T-cell (primary cell): ENCODE measurements at regions not wholly inside any gene's neighbourhood (a gene's known extent, or its start where the extent isn't known, plus 50 kb on each side); places are given as distances from the start of the nearest gene placed in this dataset.

Experiments
- ATAC-seq, 4 experiments: fragments of 200-7000 bp in 3 of 4; fragments of 150-1000 bp in 1 of 4; cut with Tn5 transposase; replicated peaks in 1 of 4; 1 replicate in 3 of 4; 2 replicates in 1 of 4; pipeline ENCODE4 v1.10.0; 2021; ENCODE audit warnings: moderate library complexity in 3 of 4, mild to moderate bottlenecking in 2 of 4, moderate number of reproducible peaks in 1 of 4
- CTCF ChIA-PET, 2 donors: fragments of 300-600 bp; sonication (Branson Sonifier 250); formaldehyde crosslinking; loops; one replicate each; lab custom pipeline; 2022; ENCODE audit warnings: antibody characterized with exemption in 2 of 2; lab: Charles Lee
- POLR2A ChIA-PET, 2 donors: fragments of 300-600 bp; sonication (Branson Sonifier 250); formaldehyde crosslinking; loops; one replicate each; lab custom pipeline; 2022; ENCODE audit warnings: antibody characterized with exemption in 2 of 2; lab: Charles Lee
- DNase-seq, 35 experiments: peaks; one replicate each; pipeline versions ENCODE4 v3.0.0 to v3.0.0-alpha.2; 2013 to 2023
- H3K27ac ChIP-seq: one replicate; pipeline ENCODE4 v1.5.1; 2013; ENCODE audit warnings: low read length
- H3K27me3 ChIP-seq, 2 experiments: replicated peaks in 1 of 2; 1 replicate in 1 of 2; 2 replicates in 1 of 2; pipeline versions ENCODE4 v1.6.1 to v1.7.0; 2013; ENCODE audit warnings: low read length in 1 of 2, mixed read lengths in 1 of 2; ENCODE audit not compliant: control insufficient read depth in 2 of 2, insufficient read depth in 2 of 2; ENCODE audit errors: extremely low read depth in 1 of 2
- H3K36me3 ChIP-seq, 2 donors: 1 replicate in 1 of 2; 2 replicates in 1 of 2; pipeline versions ENCODE4 v1.6.1 to v1.7.0; 2013; ENCODE audit warnings: low read length in 1 of 2; ENCODE audit not compliant: control insufficient read depth in 2 of 2, insufficient read depth in 1 of 2; ENCODE audit errors: extremely low read depth in 1 of 2
- H3K4me1 ChIP-seq, 2 experiments: 1 replicate in 1 of 2; 2 replicates in 1 of 2; pipeline versions ENCODE4 v1.6.1 to v1.7.0; 2013; ENCODE audit warnings: low read length in 2 of 2, mixed read lengths in 1 of 2; ENCODE audit not compliant: insufficient read depth in 2 of 2, control insufficient read depth in 1 of 2; ENCODE audit errors: extremely low read depth in 1 of 2
- H3K4me3 ChIP-seq, 2 donors: 1 replicate in 1 of 2; 2 replicates in 1 of 2; pipeline versions ENCODE4 v1.5.1 to v1.7.0; 2013; ENCODE audit warnings: mild to moderate bottlenecking in 2 of 2, low read length in 1 of 2, moderate library complexity in 1 of 2; ENCODE audit not compliant: control insufficient read depth in 1 of 2; ENCODE audit errors: extremely low read depth in 1 of 2
- H3K9me3 ChIP-seq: 2 replicates; pipeline ENCODE4 v1.7.0; 2013
- H3K27ac Mint-ChIP-seq, 2 donors: one replicate each; pipeline ENCODE4 v1.8.0; 2020 to 2021; ENCODE audit warnings: mild to moderate bottlenecking in 2 of 2, mixed read lengths in 2 of 2
- H3K27me3 Mint-ChIP-seq, 2 donors: one replicate each; pipeline ENCODE4 v1.8.0; 2021 to 2022; ENCODE audit warnings: mixed read lengths in 2 of 2
- H3K36me3 Mint-ChIP-seq: one replicate; pipeline ENCODE4 v1.8.0; 2021; ENCODE audit warnings: mixed read lengths
- H3K4me1 Mint-ChIP-seq, 3 donors: one replicate each; pipeline ENCODE4 v1.8.0; 2020 to 2022; ENCODE audit warnings: mixed read lengths in 3 of 3, mild to moderate bottlenecking in 1 of 3
- H3K4me3 Mint-ChIP-seq, 3 donors: one replicate each; pipeline ENCODE4 v1.8.0; 2020 to 2022; ENCODE audit warnings: mild to moderate bottlenecking in 3 of 3, mixed read lengths in 3 of 3, moderate library complexity in 3 of 3
- H3K9me3 Mint-ChIP-seq, 3 donors: one replicate each; pipeline ENCODE4 v1.8.0; 2020 to 2022; ENCODE audit warnings: mixed read lengths in 3 of 3
- WGBS: methylation state at CpG from one replicate; pipeline ENCODE4 v1.1.5; 2013; ENCODE audit warnings: missing lambda C conversion rate; ENCODE audit not compliant: insufficient coverage; 5-methylcytosine and 5-hydroxymethylcytosine counted together

DNA sequence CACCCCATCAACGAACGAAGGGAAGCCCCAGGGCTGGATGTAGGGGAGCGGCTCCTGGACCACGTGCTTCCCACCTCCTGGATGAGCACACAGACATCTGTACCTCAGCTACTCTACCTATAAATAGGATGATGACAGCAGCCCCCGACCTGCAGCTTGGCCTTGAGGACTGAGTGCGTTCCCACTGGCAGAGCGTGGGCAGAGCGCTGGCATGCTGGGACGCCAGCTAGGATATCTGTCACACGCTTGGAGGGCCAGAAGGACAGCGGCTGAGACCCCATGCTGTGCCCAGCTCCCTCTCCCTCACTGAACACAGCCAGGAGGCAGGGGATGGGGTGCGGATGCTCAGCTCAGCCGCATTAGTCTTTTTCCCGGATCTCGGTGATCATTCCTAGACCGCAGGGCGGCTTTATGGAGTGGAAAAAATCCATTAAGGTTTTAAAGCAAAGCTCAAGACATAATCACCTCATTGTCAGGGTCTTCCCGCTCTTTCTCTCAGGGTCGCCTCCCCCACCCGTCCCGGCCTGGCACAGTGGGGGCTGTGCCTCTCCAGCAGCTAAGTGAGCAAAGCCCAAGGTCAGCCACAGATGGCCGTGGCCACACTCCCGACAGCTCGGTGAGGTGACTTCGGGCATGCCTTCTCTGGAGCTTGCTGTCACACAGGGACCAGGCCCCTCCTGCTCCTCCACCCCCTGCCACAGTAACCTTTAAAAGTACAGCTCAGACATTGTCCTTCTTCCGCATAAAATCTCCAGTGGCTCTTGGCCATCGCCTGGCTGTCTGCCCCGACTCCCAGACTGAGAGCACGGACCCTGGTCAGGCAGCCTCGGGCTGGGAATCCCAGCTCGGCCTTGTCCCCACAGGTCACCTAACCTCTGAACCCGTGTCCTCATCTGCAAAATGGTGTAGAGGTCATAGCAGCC lies 69.6 kb upstream of the SHISAL1 start:
- ATAC-seq, result no peak
- Mint-ChIP-seq H3K4me3 (no peak overlapping the region), H3K27ac (no peak overlapping the region), H3K36me3 (no peaks in the 10 kb centered on the region), H3K9me3 (peaks cover 0 to 10% (median 9%) of the 10 kb centered on the region in 3 donors), H3K27me3 (peaks cover 9 to 23% of the 10 kb centered on the region in 2 donors), H3K4me1 (no peaks in the 10 kb centered on the region)
- H3K36me3 ChIP-seq, result no peaks in the 10 kb centered on the region
- H3K9me3 ChIP-seq, result no peaks in the 10 kb centered on the region
- 88% methylated on average over 22 of the region's 32 CpGs for WGBS
- H3K4me3 ChIP-seq, result no peak overlapping the region
- no peaks in the 10 kb centered on the region for H3K4me1 ChIP-seq
- peaks cover 0 to 35% of the 10 kb centered on the region in 2 experiments for H3K27me3 ChIP-seq
- CTCF ChIA-PET, result no interaction called here
- no peak overlapping the region for H3K27ac ChIP-seq
- POLR2A ChIA-PET, result no interaction called here
- no peak for DNase-seq

- Mint-ChIP-seq H3K9me3 (peaks cover 0 to 12% (median 10%) of the 10 kb centered on the region in 3 donors), H3K27me3 (peaks cover 6 to 17% of the 10 kb centered on the region in 2 donors), H3K4me3 (no peak overlapping the region), H3K36me3 (no peaks in the 10 kb centered on the region), H3K27ac (no peak overlapping the region), H3K4me1 (no peaks in the 10 kb centered on the region)
- DNase-seq (no peak), ATAC-seq (no peak)
- ChIA-PET CTCF (no interaction called here), POLR2A (no interaction called here)
- no CpG with 5 or more reads among the region's 3 CpGs for WGBS
- H3K9me3 ChIP-seq, result no peaks in the 10 kb centered on the region
- no peak overlapping the region for H3K27ac ChIP-seq
- H3K4me3 ChIP-seq, result no peak overlapping the region
- H3K36me3 ChIP-seq, result no peaks in the 10 kb centered on the region
- peaks cover 0 to 31% of the 10 kb centered on the region in 2 experiments for H3K27me3 ChIP-seq
- no peaks in the 10 kb centered on the region for H3K4me1 ChIP-seq
Observed at GRCh38 chr22:44381761-44382115, 69.0 kb upstream of the SHISAL1 start.

DNA sequence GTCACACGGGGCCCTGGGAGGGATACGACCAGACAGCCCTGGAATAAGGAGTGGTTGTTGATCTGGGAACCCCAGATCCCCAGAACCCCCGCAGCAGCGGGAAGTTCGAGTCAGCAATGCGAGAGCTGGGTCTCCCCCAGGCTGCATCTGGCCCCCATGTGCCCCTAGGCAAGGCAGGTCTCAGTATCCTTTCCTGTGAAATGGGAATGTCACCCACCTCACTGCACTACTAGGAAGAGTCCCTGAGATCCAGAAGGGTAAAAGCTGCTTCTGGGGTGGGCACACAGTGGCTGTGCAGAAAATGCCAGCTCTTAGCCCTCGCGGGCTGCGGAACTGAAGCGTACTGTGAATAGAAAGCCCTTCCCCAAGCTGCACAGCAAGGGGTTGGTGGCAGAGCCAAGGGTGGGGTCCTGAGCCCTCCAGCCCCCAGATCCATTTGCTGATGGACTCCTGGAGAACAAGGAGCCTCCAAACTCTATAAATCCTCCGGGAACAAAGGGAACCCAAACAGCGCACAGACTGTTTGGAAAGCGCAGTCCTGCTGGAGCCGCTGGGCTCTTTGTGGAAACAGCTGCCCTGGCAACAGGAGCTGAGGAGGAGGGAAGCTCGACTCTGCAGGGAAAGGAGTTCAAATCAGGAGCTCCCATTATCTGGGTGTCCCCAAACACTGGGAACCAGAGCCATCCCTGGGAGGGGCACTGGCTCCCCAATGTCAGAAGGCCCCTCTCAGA lies 68.2 kb upstream of the SHISAL1 start:
- Mint-ChIP-seq H3K4me1 (no peaks in the 10 kb centered on the region), H3K4me3 (no peak overlapping the region), H3K27ac (no peak overlapping the region), H3K9me3 (peaks cover 0 to 17% (median 10%) of the 10 kb centered on the region in 3 donors), H3K27me3 (peaks cover 3 to 11% of the 10 kb centered on the region in 2 donors), H3K36me3 (no peaks in the 10 kb centered on the region)
- ATAC-seq (no peak), DNase-seq (no peak)
- no peaks in the 10 kb centered on the region for H3K4me1 ChIP-seq
- H3K27ac ChIP-seq, result no peak overlapping the region
- ChIA-PET POLR2A (no interaction called here), CTCF (no interaction called here)
- no peak overlapping the region for H3K4me3 ChIP-seq
- no peaks in the 10 kb centered on the region for H3K36me3 ChIP-seq
- 74% methylated on average over 7 of the region's 15 CpGs for WGBS
- H3K9me3 ChIP-seq, result no peaks in the 10 kb centered on the region
- peaks cover 0 to 28% of the 10 kb centered on the region in 2 experiments for H3K27me3 ChIP-seq

DNA sequence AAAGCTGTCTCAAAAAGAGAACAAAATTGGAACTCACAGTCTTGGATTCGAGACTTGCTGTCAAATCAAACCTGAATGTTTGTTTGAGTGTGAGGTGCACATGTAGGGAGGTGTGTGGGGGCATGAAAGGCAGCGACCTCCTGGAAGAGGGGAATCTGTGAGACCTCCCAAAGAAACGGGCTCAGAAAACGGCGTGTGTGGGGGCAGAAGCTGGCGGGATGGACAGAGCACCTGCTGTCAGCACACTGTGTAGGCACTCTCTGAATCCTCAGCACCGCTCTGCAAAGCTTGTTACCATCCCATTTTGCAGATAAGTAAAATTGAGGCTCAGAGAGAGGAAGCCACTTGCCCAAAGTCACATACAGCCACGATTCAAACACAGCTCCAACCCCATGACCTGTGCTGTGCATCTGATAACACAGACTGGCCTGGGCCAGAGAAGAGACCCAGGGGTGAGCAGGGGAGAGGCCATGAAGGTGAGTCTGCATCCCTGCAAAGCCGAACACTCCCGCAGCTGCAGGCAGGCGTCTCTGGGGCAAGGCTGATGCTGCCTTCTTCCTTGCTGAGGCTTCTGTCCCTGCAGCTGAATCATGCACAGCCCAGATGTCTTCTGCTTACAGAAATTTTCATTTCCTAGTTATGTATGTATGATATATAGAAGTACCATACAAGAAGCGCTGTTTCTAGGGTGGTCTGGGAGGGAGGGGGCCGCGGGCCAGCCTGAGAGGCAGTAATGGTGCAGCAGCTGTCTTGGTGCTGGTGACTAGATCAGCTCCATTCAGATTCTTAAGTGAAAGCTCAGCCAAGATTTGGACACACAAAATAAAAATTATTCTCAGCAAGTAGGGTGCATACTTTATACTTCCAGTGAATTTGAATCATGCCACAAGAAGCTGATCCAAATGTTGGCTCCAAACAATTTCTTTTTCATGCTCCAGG lies 67.3 kb upstream of the SHISAL1 start:
- Mint-ChIP-seq H3K4me3 (no peak overlapping the region), H3K27me3 (peaks cover 3 to 11% of the 10 kb centered on the region in 2 donors), H3K4me1 (no peaks in the 10 kb centered on the region), H3K9me3 (peaks cover 5 to 23% (median 16%) of the 10 kb centered on the region in 3 donors), H3K36me3 (peaks cover 2% of the 10 kb centered on the region), H3K27ac (no peak overlapping the region)
- no peak for DNase-seq
- no peak for ATAC-seq
- POLR2A ChIA-PET, result no interaction called here
- CTCF ChIA-PET, result no interaction called here
- Histone ChIP-seq H3K4me3 (no peak overlapping the region), H3K27ac (no peak overlapping the region), H3K27me3 (peaks cover 0 to 24% of the 10 kb centered on the region in 2 experiments), H3K36me3 (no peaks in the 10 kb centered on the region), H3K4me1 (no peaks in the 10 kb centered on the region), H3K9me3 (peaks cover 2% of the 10 kb centered on the region)
- WGBS, result 73% methylated on average over 6 of the region's 14 CpGs

DNA sequence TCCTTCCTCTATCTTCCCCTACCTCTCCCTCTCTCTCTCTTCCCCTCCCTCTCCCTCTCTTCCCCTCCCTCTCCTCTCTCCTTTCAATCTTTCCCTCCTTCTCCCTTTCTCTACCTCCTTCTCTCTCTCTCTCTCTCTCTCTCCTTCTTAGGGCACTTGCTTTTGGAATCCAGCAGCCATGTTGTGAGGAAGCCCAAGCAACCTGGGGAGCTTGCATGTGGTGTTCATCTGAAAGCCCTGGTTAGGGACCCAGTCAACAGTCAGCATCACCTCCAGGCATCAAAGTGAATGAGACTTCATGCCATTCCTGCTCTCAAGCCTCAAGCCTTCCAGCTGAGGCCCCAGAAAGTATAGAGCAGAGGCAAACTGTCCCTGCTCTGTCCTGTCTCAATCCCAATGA lies 65.6 kb upstream of the SHISAL1 start:
- CTCF ChIA-PET, result interaction anchor here in 1 of 2 donors (0.6 kb wide), 1 partner anchor 885 kb away, joined by 3 read pairs; no protein-coding TSS in a partner anchor

DNA sequence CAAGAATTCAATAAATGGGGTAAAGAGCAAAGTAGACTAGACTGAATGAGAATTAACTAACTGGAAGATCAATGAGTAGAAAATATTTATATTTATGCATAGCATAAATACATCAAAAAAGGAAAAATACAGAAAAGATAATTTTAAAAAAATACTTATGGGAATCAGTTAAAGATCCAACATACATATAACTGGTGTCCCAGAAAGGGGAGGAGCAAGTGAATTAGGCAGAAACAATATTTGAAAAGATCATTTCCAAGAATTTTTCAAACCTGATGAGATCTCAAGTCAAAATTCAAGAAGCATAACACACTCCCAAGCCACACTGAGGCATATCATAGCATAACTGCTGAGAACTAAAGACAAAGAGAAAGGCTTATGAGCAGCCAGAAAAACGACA lies 62.7 kb upstream of the SHISAL1 start:
- no peak overlapping the region for H3K4me3 ChIP-seq
- H3K36me3 Mint-ChIP-seq, result peaks cover 8% of the 10 kb centered on the region
- H3K9me3 ChIP-seq, result peaks cover 2% of the 10 kb centered on the region
- peaks cover 0 to 5% of the 10 kb centered on the region in 2 donors for H3K27me3 Mint-ChIP-seq
- H3K27me3 ChIP-seq, result peaks cover 0 to 9% of the 10 kb centered on the region in 2 experiments
- DNase-seq (no peak), ATAC-seq (no peak)
- no peaks in the 10 kb centered on the region for H3K4me1 Mint-ChIP-seq
- H3K9me3 Mint-ChIP-seq, result peaks cover 8 to 34% (median 29%) of the 10 kb centered on the region in 3 donors
- WGBS, result no CpG with 5 or more reads among the region's 1 CpG
- ChIA-PET POLR2A (no interaction called here), CTCF (interaction anchor here in 1 of 2 donors (0.6 kb wide), 1 partner anchor 314 kb away, joined by 4 read pairs; no protein-coding TSS in a partner anchor)
- no peak overlapping the region for H3K27ac ChIP-seq
- H3K4me1 ChIP-seq, result no peaks in the 10 kb centered on the region
- no peaks in the 10 kb centered on the region for H3K36me3 ChIP-seq
- no peak overlapping the region for H3K4me3 Mint-ChIP-seq
- no peak overlapping the region for H3K27ac Mint-ChIP-seq

More for the DNA sequence above, 65.6 kb upstream of the SHISAL1 start:
- Histone ChIP-seq H3K36me3 (no peaks in the 10 kb centered on the region), H3K27me3 (peaks cover 0 to 11% of the 10 kb centered on the region in 2 experiments), H3K4me3 (no peak overlapping the region), H3K4me1 (no peaks in the 10 kb centered on the region), H3K9me3 (peaks cover 2% of the 10 kb centered on the region), H3K27ac (no peak overlapping the region)
- POLR2A ChIA-PET, result no interaction called here
- Mint-ChIP-seq H3K4me3 (no peak overlapping the region), H3K27me3 (peaks cover 3 to 11% of the 10 kb centered on the region in 2 donors), H3K9me3 (peaks cover 8 to 34% (median 29%) of the 10 kb centered on the region in 3 donors), H3K27ac (no peak overlapping the region), H3K36me3 (peaks cover 8% of the 10 kb centered on the region), H3K4me1 (no peaks in the 10 kb centered on the region)
- no peak for ATAC-seq
- no peak for DNase-seq
